ENCODE measurements at regions not wholly inside any gene's neighbourhood (a gene's known extent, or its start where the extent isn't known, plus 50 kb on each side); places are given as distances from the start of the nearest gene placed in this dataset.
A peak's percentile ranks its signal among the peaks of the same experiment; 100 is the strongest.

- 26 to 35% methylated on average over 11 of the region's 11 CpGs for WGBS, 2 donors
- FAIRE-seq, result no peak
- Histone ChIP-seq H3K36me3 (no peaks in the 10 kb centered on the region), H3K4me3 (no peak overlapping the region), H3K9me3 (no peaks in the 10 kb centered on the region), H3K4me1 (no peaks in the 10 kb centered on the region), H3K27ac (no peak overlapping the region), H3K27me3 (no peaks in the 10 kb centered on the region)
- ATAC-seq, result peak; percentile 55 to 98 (median 91)
- intact Hi-C loops (cut with DNase I), result loop anchor here in 2 of 3 donors (5.0 to 10.0 kb wide), 3 partner anchors 195 to 333 kb away; no protein-coding TSS in a partner anchor
- peak in 4 of 6 donors; percentile 59 to 81 (median 71) for DNase-seq
- TF ChIP-seq CTCF (IDR thresholded peaks at IDR 0.05), result peak; percentile 63 to 90 (median 86)
Observed at GRCh38 chr1:115469703-115470476, 131.8 kb upstream of the NGF start.

GRCh38 chr1:115467790-115468189 is 129.7 kb upstream of the NGF start:
- FAIRE-seq, result no peak

GRCh38 chr1:115467196-115467595 is 129.1 kb upstream of the NGF start:
- WGBS, 2 donors, result 83 to 89% methylated on average over 4 of the region's 4 CpGs
- Histone ChIP-seq H3K27me3 (no peaks in the 10 kb centered on the region), H3K36me3 (no peaks in the 10 kb centered on the region), H3K27ac (no peak overlapping the region), H3K9me3 (no peaks in the 10 kb centered on the region), H3K4me1 (no peaks in the 10 kb centered on the region), H3K4me3 (no peak overlapping the region)
- intact Hi-C loops (cut with DNase I), result loop anchor here in 2 of 3 donors (5.0 to 10.0 kb wide), 3 partner anchors 192 to 330 kb away; no protein-coding TSS in a partner anchor
- TF ChIP-seq CTCF (IDR thresholded peaks at IDR 0.05), result no peak
- ATAC-seq, result no peak
- no peak for DNase-seq
- FAIRE-seq, result no peak

More at GRCh38 chr1:115467790-115468189, 129.7 kb upstream of the NGF start:
- TF ChIP-seq CTCF (IDR thresholded peaks at IDR 0.05), result no peak
- ATAC-seq, result no peak
- Histone ChIP-seq H3K4me1 (no peaks in the 10 kb centered on the region), H3K36me3 (no peaks in the 10 kb centered on the region), H3K9me3 (no peaks in the 10 kb centered on the region), H3K27ac (no peak overlapping the region), H3K4me3 (no peak overlapping the region), H3K27me3 (no peaks in the 10 kb centered on the region)
- no peak for DNase-seq
- 95% methylated on average over 3 of the region's 3 CpGs for whole genome bisulfite sequencing, 2 donors
- intact Hi-C loops (cut with DNase I), result loop anchor here in 2 of 3 donors (5.0 to 10.0 kb wide), 3 partner anchors 193 to 330 kb away; no protein-coding TSS in a partner anchor

- no peak for ATAC-seq
- no peak overlapping the region for H3K27ac ChIP-seq
- no peaks in the 10 kb centered on the region for H3K27me3 ChIP-seq
- no peak for FAIRE-seq
- no peaks in the 10 kb centered on the region for H3K4me1 ChIP-seq
- WGBS, 2 donors, result 85 to 93% methylated on average over 3 of the region's 3 CpGs
- H3K36me3 ChIP-seq, result no peaks in the 10 kb centered on the region
- no peak for TF ChIP-seq CTCF (IDR thresholded peaks at IDR 0.05)
- no peak for DNase-seq
- no peak overlapping the region for H3K4me3 ChIP-seq
- H3K9me3 ChIP-seq, result no peaks in the 10 kb centered on the region
- intact Hi-C loops (cut with DNase I), result loop anchor here in 2 of 3 donors (5.0 to 10.0 kb wide), 3 partner anchors 192 to 329 kb away; no protein-coding TSS in a partner anchor
Observed at GRCh38 chr1:115466433-115466832, 128.4 kb upstream of the NGF start.
